ENCODE measurements at regions not wholly inside any gene's neighbourhood (a gene's known extent, or its start where the extent isn't known, plus 50 kb on each side); places are given as distances from the start of the nearest gene placed in this dataset.

GRCh38 chr22:49155770-49156580, 671.7 kb downstream of the BRD1 start:
- no peak for DNase-seq (ENCODE audit: low read depth)

DNA sequence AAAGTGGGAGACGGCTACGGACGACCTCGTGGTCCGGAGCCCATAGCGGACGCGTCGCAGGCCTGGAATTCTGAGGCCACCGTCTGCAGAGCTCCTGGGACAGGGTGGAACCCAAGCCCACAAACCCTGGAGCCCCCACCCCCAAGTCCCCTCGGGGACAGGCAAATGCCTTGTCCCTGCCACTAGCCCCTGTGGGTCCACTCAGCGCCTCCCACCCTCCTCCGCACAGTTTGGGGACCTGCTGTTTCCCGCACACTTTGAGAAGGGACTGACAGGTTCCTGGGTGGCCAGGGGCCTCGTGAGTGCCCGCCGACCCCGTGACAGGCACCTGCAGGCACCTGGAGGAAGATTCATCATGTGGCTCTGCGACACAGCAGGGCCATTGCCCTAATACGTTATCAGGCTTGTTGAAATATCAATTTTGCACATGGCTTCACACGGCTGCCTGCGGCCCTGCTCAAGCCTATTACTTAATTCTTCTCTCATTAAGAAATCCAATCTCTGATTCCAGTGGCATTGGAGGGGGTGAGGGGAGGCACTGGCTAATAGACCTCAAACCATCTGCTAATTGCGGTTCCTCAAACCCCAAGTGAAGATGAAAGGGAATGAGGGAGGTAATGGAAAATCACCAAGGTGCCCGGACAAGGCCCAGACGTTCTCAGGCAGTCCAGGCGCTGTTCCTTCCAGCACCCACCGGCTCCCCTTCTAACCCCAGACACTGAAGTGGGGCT, 672.5 kb downstream of the BRD1 start:
- no peak for DNase-seq (ENCODE audit: low read depth)

DNA sequence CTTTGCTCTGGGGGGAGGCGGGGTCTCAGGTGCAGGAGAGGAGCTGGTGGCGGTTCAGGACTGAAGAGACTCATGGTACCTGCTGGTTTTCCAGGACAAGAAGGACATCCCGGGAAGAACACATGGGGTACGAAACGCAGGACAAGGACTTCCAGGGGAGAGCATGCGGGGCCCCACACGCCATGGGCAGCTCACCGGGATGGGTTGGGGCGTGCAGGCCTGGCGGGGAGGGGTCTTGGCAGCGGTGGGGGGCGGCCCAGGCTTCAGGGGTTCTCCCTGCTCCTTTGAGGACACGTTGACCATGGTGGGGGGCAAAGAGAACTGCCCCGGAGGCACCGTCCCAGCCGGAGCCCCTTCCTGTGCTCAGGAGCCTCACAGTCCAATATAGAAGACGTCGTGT, 673.2 kb downstream of the BRD1 start:
- no peak for DNase-seq (ENCODE audit: low read depth)

DNA sequence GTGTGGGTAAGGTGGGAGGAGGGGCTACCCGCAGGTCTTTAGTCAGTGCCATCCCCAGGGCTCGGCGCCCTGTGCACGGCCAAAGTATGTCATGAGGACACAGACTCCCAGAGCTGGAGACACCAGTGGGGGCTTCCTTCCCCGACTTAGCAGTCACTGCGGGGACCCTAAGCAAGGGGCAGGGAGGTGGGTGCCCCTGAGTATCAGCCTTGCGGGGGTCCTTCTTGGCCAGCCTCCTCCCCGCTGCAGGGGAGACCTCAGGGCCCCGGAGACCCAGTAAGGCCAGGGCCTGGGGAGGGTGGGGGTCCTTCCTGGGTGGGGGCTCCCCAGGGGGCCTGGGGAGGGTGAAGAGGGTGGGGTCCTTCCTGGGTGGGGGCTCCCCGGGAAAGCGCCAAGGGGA, 673.8 kb downstream of the BRD1 start:
- no peak for DNase-seq (ENCODE audit: low read depth)

DNA sequence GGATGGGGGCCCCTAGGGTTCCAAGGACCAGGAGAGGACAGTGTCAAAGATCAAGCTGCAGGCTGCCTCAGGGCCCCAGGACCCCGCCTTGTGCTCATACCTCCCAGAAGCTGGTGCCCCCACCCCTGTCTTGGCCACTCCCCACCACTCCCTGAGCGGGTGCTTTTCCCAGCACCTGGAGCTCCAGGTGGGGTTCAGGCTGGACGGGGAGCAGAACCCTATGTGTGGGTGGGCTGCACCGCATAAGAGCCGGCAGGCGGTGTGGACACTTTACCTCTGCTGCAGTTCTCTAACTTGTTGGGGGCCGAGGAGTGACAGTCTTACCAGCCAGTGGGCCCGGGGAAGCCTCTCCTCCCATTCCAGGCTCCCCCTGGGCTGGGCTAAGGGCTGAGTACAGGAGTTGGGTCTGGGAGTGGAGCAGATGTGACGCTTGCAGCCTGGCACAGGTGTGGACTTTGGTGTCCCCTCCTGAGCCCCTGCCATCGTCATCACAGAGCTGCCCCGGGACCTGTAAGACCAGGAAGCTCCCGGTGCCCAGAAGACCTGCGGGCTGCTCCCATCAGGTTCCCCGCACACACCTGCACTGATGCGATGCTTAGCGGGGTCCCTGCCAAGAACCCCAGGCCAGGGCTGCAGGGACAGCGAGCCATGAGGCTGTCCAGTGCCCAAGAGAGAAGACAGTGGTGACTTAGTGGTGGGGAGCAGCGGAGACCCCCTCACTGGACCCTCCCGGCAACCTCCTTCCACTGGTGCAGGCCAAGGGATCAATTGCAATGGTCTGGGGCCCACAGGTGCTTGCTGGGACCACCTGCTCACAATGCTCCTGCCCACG, 674.5 kb downstream of the BRD1 start:
- DNase-seq (ENCODE audit: low read depth): no peak

DNA sequence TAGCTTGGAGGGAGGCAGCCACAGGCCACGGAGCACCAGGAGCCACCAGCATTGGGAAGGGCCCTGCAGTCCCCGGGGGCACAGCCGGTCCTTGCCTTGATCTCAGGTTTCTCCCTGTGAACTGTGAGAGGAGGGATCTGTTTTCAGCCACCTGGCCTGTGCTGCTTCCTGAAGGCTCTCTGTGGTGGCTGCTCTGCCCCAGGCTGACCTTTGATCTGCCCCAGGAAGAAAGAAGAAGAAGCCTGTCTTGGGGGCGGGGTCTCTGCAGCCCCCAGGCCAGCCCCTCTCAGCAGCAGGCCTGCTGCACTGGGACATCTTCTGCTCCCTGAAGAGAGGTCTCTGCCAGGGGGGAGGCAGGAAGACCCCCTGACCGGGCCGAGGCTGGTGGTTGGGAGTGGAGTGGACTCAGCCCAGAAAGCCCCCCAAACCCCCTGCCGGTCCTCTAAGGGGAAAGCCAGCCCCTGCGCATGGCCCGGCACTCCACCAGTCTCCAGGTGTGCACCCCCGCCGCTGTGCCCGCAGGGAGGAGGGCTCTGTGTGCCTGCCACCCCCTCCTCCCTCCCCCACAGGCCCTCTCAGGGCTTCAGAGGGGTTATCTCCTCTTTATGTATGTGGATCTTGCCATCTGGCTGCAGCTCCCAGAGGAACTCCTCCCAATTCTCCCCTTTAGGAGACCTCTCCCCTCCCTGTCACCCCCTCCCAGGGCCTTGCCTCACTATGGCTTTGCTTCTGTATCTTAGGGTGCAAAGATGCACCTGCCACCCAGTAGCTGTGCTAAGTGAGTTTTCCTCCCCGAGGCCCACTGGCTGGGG, 675.3 kb downstream of the BRD1 start:
- no peak for DNase-seq (ENCODE audit: low read depth)

DNA sequence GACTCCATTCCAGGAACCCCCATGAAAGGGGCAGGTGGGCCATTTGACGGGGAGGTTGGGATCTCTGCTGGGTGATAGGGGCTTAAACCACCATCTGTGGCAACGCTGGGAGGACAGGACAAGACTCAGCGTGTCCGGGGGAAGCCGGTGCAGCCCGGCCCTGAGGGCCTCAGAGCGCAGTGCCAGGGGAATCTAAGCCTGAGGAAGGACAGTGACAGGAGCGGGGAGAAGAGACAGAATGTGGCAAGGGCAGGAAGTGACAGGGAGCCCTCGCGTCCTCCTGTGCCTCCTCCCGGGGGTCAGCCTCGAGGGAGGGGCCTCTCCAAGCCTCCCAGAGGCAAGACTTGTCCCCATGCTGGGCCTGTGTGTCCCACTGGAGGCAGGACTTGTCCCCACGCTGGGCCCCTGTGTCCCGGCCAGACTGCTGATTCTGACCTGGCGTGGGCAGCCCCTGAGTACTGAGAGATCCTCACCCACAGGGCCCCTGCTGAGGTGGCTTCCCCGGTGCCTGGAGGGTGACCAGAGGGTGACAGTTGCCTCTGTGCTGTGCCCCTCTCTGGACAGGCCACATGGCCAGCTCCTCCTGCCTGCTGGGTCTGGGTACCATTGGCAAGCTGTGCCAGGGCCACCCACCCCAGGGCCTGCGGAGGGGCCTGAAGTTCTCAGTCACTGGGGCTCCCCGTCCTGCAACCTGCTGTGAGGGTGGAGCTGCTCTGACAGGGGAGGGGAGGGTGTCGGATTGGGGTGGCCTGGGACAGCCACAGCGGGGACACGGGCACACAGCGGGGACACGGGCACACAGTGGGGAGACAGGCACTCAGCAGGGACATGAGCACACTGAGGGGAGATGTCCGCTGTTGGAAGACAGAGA, 676.2 kb downstream of the BRD1 start:
- DNase-seq (ENCODE audit: low read depth): no peak

GRCh38 chr22:49150801-49151221, 676.9 kb downstream of the BRD1 start:
- DNase-seq (ENCODE audit: low read depth): no peak

DNA sequence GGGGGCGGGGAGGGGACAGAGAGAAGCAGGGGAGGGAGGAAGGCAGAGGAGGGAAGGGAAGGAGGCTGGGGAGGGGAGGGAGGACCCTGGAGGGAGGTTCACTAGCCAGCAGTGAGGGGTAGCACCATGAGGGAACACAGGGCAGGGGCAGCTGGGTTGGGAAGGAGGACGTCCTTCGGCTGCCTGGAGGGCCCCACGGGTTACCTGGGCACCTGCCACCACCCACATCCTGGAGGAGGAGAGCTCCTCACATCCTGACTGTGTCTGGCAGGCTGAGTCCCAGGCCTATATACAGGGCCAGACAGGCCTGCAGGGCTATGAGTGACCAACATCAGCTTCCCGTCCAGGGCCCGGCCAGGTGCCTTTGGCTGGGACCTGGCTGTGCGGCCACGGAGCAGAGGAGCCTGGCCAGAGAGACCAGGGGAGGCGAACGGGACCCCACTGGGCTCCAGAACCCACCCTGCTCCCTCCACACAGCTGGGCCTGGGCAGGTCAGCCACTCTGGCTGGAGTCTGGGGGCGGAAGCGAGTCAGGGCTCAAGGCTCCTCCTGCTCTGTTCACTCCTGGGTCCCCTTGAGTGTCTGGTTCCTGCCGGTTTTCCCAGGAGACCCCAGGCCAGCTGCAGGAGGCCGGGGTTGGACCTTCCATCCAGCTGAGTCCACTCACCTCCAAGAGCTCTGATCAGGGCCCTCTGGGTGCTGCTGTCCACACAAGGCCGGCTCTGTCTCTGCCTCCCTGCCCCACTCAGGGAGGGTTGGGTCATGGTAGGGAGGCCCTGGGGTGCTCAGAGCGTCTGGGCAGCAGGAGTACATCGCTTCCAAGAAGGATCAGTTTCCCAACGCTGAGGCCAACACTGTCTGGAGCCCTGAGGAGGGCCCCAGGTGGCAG, 677.7 kb downstream of the BRD1 start:
- DNase-seq (ENCODE audit: low read depth): no peak

- DNase-seq (ENCODE audit: low read depth): no peak
Measured at GRCh38 chr22:49148895-49149418, 678.7 kb downstream of the BRD1 start.

DNA sequence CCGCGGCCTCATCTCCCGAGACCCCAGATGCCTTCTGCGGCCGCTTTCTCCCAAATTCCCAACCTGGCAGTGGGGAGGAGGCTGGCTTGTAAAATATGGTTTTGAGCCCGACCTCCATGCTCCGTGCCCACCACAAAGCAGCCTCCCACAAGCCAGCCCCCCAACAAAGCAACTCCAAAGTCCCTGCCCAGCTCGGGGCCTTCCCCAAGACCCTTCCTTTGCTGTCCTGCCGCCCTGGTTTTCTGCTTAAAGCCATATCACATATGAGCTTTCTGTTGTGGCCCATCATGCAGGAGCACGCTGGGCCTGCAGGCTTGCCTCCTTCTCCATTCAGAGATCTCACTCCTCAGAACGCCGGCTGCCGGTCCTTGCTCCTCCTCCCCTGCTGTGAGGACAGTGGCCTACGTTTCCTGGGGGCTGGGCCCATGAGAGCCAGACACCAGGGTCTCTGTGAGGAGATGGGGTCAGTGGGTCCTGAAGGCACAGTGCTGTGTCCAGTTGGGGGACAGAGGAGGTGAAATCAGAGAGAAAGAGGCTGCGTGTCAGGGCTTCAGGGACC, 680.0 kb downstream of the BRD1 start:
- no peak for DNase-seq (ENCODE audit: low read depth)

GRCh38 chr22:49147171-49147570, 680.5 kb downstream of the BRD1 start:
- DNase-seq (ENCODE audit: low read depth): no peak

DNA sequence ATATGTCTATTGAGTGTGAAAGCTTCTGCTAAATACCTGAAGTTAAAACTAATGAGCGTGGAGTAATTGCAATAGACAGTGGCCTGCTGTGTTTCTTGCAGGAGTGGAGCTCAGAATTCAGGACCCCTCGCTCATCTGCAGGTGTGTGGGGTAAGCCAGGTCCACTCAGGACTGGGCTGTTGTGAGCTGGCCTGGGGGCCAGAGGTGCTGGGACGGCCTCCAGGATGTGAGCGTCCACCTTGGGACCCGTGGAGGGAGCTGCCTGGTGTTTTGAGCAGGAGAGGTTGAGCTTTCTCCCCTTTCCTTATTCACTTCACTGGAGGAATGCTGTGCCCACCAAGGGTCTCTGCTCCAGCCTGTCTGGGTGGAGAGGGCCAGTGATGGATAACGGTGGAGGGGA, 681.2 kb downstream of the BRD1 start:
- DNase-seq (ENCODE audit: low read depth): no peak

- no peak for DNase-seq (ENCODE audit: low read depth)
Measured at GRCh38 chr22:49143812-49144211, 683.9 kb downstream of the BRD1 start.

DNA sequence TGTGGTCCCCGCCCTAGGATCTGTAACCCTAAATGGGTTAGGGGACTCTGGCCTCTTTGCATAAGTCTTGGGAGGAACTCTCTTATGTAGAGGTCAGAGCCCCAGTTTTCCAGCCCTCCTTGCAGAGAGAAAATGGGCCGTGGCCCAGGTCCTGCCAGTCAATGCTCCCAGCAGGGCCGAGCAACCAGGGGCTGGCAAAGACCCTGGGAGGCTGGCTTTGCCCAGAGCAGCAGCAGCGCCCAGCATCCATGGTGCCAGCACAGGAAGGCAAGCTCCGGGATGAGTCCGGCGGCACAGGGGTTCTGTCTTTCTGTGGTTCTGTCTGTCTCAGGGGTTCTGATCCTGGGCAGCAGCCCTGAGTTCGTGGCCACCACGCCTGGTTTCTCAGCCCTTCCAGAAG, 684.8 kb downstream of the BRD1 start:
- no peak for DNase-seq (ENCODE audit: low read depth)

DNA sequence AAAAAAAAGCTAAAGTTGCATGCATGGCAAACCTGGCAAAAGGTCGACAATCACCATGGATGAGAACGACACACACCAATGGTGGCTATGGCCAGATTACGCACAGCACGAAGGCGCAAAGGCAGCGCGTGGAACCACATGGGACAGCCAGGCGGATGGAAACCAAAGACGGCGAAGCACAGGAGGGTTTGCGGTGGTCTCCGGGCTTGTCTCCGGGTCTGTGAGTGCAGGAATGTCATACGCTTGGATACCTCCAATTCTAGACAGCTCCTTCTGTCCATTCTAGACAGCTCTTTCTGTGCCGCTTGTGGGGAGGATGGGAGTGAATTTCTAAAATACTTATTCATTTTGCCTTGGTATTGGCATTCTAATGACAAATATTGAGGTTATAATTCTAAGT, 685.4 kb downstream of the BRD1 start:
- no peak for DNase-seq (ENCODE audit: low read depth)

DNA sequence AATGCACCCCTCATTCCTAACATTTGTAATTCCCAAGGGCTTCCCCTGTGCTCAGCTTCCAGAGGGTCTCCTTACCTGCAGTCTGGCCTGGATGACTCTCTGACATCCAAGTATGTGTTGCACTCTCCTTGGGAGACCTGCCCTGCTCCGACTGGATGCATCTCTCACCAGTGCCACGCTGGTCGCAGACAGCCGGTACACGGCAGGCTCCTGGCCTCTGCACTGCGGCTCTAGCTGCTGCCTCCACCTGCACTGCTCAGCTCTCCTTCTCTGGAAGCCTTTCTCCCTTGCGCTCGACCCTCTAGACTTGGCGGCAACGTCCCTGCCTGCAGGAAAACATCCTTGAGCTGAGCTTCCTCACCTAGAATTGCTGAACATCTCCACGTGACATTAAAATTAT, 685.9 kb downstream of the BRD1 start:
- DNase-seq (ENCODE audit: low read depth): no peak

DNA sequence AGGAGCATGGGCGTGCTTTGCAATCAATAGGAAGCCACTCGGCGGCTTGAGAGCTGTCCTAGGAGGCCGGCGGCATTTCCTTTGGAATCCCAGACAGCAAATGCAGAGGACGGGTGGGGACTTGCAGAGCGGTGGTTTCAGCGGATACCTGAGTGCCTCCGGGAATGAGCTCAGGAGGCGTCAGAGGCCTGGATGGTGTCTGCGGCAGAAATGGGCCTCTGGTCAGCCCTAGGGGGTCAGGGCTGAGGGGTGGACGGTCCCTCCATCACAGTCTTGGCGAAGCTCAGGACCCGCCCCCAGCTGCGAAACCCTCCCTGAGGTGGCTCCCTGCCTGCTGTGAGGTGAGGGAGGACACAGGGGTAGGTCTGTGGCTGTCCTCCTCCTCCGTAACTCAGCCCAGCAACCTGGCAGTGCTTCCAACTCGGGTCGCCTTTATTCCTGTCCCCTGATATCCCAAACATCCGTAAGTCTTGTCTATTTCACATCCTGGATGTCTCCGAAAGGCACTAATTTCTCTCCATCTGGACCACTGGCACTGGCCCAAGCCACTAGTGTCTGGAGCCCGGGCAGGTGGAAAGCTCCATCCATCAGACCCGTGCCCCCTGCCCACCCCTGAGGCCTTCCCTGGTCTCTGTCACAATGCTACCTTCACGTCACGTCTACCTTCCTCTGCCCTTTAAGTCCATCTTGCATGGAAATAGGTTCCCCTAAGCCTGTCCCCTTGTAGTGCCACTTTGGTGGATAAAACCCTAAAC, 686.6 kb downstream of the BRD1 start:
- no peak for DNase-seq (ENCODE audit: low read depth)

Data from non-pigmented ciliary epithelial cell (primary cell).